NOMO-1 treated with DMSO at 0.1 percent for 48 hours (cell line): ENCODE measurements at regions not wholly inside any gene's neighbourhood (a gene's known extent, or its start where the extent isn't known, plus 50 kb on each side); places are given as distances from the start of the nearest gene placed in this dataset.
"Not testable (repeated sequence)": the region's sequence is repeated elsewhere in the genome, so short reads cannot be mapped to it uniquely, and the experiment has no call there.

Experiments used
- DNase-seq: peaks from one replicate; lab custom pipeline; 2025; ENCODE audit not compliant: unreplicated experiment; lab: John Stamatoyannopoulos, UW

DNA sequence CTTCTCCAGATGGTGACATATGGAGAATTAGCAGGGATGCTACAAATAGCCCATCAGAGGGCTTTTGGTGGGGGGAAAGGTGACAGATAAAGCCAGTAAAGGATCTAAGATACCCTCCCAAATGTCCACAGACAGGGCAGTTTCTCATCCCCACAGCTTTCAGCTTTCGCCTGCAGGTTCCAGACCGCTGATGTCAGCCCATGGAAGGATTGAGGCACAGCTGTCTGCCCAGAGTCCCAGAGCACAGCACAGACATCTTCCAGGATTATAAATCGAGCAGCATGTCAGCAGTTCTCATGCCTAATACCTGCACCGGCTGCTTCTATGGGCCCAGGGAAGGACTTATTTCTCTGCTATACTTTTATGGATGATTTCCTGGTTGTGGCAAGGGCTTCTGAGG is 96.7 kb upstream of the MXRA5 start:
- no peak for DNase-seq

DNA sequence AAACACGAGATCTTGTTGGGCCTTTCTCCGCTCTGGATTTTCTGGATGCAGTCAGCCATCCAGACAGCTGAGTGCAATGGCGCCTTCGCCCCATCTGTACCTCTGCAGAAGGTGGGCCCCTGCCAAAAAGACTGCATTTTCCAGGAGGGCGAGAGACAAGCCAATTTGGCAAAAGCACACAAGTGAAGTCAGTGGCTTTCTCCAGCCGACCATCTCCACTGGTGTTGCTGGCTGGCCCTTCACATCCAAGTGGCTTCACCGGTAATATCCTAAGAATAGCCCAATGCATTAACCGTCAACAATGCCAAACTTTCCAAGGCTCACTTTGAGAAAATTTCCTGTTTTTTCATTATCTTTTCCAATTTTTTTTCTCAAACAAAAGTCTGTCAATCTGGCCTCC is 96.2 kb upstream of the MXRA5 start:
- no peak for DNase-seq

DNA sequence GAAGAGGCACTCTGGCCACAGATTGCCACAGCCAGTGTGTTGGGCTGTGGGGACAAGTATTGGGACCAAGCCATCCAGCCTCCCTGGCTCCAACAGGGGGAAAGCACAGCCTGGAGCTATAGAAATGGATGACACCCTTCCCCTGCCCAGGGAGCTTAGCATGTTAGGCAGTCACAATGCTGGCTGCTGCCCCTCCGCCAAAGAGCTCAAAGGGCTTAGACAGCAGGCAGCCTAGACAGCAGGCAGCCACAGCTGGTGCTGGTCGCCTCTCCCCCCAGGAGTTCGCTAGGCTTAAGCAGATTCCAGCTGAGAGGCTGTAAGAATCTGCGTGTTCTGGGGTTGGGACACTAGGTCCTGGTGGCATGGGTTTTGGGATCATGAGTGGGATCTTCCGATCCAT is 94.5 kb upstream of the MXRA5 start:
- no peak for DNase-seq

DNA sequence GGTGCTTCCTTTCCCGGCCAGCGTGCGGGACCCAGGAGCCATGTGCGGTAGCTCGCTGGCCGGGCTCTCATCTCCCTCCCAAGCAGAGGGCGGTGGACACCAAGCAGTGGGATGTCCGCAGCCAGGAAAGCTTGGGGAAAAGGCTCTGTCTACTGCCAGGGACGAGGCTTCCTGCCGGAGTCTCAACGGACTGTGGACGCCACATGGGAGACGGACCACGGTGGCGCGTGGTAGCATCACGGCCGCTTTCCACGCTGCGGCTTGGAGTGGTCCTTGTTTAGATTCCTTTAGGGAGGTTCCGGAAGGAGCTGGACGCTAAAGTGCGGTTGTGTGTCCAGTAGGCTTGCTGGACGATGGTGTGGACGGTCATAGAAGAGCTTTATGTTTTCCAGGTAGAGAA is 89.5 kb upstream of the MXRA5 start:
- not testable (repeated sequence) for DNase-seq

DNA sequence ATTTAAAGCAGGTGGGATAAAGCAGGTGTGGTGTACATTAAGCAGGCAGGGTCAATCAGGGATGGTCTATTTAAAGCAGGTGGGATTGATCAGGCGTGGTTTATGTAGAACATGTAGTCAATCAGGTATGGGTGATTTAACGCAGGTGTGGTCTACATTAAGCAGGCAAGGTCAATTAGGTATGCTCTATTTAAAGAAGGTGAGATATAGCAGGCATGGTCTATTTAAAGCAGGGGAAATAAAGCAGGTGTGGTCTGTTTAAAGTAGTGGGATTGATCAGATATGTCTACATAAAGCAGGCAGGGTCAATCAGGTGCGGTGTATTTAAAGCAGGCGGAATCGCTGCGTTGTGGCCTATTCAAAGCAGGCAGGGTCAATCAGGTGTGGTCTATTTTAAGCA is 88.6 kb upstream of the MXRA5 start:
- no peak for DNase-seq

DNA sequence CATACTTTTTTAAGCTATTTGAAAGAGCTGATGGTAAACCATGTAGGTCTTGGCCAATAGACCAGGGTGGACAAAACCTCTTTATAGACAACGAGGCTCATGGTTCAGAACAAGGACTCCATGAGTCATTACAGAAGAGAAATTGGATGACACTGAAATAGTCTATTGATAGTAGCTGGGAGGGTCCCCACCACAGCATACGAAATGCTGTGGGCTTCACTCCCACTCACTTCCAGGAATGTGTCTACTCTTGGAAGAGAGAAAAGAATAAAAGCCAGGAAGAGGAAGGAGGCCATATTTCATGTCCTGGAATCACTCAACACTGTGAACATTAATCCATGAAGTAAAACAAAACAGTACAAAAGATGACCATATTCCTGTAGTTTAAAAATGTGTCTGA is 82.3 kb upstream of the MXRA5 start:
- no peak for DNase-seq

DNA sequence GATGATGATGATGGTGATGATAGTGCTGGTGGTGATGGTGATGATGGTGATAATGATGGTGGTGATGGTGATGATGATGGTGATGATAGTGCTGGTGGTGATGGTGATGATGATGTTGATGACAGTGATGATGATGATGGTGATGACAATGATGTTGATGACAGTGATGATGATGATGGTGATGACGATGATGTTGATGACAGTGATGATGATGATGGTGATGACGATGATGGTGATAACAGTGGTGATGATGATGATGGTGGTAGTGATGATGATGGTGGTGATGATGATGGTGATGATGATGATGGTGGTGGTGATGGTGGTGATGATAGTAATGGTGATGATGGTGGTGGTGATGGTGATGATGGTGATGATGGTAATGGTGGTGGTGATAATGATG is 80.1 kb upstream of the MXRA5 start:
- DNase-seq, result no peak

DNA sequence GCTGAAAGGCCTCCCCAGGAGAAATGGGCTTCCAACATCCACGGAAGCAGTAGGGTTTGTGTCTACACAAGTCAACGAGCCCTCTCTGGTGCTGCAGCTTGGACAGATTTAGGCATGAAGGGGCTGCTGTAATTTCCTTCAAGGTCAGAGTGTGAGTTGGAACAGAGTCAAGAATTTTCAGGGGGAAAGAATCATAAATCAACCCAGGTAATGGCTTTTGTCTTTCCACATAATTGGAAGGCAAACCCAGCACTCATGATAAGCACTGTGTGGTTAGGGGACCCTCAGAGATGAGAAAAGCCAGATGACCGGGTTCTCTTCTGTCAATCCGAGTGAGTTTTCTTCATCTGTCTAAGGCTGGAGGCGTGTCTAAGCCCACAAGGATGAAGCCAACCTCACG is 78.6 kb upstream of the MXRA5 start:
- DNase-seq, result no peak

DNA sequence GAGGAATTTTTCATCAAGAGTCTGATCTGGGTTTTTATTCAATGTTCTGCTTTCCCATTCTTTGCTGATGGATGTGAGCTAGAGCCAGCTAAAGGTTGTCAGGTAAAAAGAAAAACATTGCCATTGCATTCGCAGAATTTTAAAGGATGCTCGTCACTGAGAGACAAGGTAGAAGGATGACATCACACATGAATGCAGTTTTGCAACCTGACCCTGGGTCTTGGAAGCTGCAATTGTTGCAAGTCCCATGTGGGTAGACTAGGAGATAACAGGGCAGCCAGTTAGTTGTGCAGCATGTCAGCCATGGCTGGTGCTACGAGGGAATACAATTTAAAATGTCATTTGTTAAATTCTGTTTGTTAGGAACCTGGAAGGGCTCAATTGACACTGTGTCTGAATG is 73.9 kb upstream of the MXRA5 start:
- no peak for DNase-seq

DNA sequence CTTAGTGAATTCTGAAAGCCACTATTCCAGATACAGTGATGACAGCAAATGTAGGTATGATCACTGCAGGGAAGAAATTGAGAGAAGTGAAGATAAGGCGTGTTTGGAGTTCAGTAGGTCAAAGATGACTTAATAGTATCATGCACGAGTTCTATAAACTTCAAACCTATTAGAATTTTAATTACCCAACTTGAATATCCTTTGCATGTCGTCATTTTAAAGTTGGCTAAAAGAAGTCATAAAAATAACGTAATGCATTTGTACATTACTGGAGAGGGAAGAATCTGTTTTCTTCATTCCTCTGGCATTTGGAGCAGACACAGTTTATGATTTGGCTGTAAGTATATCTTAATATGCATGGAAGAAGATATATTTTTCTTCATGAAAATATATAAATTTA is 68.6 kb upstream of the MXRA5 start:
- no peak for DNase-seq

DNA sequence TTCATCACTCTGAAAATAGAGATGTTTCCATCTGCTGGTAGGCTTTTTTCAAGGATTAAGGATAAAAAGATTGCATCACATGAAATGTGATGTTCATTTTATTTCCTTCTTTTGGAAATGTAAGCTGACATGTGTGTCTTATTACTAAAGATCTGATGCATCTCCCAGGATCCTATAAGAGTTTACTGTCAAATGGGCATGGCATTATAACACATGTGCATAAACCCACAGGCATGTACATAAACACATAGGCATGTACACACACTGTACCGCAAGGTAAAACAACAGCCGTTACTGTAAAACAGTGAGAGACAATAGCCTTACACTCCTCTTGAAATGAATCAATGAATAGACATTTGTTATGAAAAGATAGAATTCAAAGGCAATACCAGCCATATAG is 65.2 kb upstream of the MXRA5 start:
- DNase-seq, result not testable (repeated sequence)

DNA sequence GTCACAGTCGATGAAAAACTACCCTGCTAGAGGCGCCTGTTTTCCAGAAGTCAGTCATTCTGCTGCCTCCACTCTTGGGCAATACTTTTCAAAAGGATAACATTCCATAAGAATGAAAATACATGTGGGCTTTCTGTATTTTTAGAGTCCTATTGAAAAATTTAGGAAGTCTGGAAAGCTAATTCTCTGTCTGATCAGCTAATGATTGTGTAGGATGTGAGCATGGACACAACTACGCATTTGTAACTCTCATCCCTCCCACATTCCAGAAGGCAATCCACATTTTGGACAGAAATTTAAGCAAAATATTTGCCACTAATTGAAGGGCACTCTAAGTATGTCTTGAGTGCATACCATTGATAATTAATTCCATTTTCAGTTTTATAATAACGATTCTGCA is 63.5 kb upstream of the MXRA5 start:
- not testable (repeated sequence) for DNase-seq

DNA sequence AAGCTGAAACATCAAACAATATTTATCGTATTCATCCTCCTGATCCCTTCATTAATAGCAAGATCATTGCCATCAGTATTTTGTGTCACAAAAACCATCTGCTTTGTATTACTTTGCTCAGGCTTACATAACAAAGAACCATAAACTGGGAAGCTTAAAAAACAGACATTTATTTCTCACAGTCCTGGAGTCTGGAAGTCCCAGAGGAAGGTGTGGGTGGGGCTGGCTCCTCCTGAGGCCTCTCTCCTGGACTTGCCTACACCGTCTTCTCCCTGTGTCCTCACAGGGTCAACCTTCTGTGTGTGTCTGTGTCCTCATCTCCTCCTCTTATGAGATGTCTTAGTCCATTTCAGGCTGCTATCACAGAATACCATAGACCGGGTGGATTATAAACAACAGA is 61.3 kb upstream of the MXRA5 start:
- DNase-seq, result no peak

DNA sequence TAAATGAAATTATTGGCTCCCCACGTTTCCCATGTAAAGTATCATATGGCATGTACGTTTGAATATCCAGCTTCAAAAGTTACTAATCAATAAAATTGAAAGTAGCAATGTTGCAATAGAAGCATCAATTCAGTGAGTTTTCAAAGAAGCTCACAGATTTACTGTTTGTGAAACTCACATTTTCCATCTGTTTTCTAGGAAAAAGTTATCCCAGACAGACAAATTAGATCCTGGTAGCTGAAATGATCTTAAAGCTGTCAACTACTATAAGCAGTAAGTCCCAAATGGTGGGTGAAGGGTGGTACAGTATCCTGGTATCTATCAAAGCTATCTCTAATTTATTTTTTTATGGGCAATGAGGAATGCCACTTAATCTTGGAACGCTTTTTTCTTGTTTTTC is 60.7 kb upstream of the MXRA5 start:
- no peak for DNase-seq

DNA sequence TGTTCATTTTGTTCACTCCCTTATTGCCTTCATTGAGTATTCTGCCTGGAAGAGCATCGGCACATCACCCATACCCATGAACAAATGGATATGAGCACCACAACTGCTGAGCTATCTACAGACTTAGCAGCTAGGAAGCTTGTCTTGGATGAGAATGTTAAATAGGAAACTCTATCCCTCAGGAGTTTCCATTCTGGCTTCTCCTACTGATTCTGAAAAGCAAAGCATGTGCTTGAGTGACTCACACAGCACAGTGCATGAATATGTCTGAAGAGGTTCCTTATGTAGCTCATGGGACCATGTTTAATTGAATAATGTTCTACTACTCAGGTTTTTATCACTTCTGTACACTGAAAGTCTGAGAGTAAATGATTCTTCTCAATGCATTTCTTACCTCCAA is 57.3 kb upstream of the MXRA5 start:
- DNase-seq, result no peak
